Thyroid gland (tissue), 4 donors: ENCODE measurements at regions not wholly inside any gene's neighbourhood (a gene's known extent, or its start where the extent isn't known, plus 50 kb on each side); places are given as distances from the start of the nearest gene placed in this dataset.

Experiments used
- POLR2A ChIP-seq, 2 donors: fragments of 450-650 bp; IDR thresholded peaks; one replicate each; pipeline ENCODE4 v1.6.1; 2017; ENCODE audit warnings: antibody characterized with exemption in 2 of 2, mild to moderate bottlenecking in 2 of 2, moderate library complexity in 1 of 2
- TF ChIP-seq, protein P1 (sequence below), 6 experiments: fragments of 200-600 bp in 3 of 6; fragments of 450-650 bp in 3 of 6; sonication (generic) in 3 of 6; IDR thresholded peaks; one replicate each; pipeline ENCODE4 v1.5.1; 2016 to 2019; ENCODE audit warnings: antibody characterized with exemption in 6 of 6, mild to moderate bottlenecking in 2 of 6, inconsistent platforms in 1 of 6, moderate library complexity in 1 of 6

DNA sequence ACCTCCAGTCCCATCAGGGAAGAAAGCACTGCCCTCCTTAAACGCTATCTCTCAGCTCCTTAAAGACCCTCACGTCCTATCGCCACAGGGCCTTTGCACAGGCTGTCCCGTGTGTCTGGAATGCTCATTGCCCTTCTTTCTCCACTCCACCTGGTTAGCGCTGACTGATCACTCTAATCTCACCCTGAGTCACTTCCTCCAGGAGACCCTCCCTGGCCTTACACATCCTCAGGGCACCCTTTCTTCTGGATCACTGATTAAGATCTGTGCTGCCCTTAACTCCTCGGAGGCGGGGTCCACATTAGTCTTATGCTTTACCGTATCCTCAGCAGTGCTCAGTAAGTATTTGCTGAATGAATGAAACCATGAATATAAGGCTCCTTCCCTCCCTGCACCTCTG lies 94.7 kb downstream of the SYNE3 start:
- TF ChIP-seq POLR2A (IDR thresholded peaks at IDR 0.05): no peak
- TF ChIP-seq, protein P1, sequence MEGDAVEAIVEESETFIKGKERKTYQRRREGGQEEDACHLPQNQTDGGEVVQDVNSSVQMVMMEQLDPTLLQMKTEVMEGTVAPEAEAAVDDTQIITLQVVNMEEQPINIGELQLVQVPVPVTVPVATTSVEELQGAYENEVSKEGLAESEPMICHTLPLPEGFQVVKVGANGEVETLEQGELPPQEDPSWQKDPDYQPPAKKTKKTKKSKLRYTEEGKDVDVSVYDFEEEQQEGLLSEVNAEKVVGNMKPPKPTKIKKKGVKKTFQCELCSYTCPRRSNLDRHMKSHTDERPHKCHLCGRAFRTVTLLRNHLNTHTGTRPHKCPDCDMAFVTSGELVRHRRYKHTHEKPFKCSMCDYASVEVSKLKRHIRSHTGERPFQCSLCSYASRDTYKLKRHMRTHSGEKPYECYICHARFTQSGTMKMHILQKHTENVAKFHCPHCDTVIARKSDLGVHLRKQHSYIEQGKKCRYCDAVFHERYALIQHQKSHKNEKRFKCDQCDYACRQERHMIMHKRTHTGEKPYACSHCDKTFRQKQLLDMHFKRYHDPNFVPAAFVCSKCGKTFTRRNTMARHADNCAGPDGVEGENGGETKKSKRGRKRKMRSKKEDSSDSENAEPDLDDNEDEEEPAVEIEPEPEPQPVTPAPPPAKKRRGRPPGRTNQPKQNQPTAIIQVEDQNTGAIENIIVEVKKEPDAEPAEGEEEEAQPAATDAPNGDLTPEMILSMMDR (IDR thresholded peaks at IDR 0.05): no peak
